GM21786 (cell line): ENCODE measurements at regions not wholly inside any gene's neighbourhood (a gene's known extent, or its start where the extent isn't known, plus 50 kb on each side); places are given as distances from the start of the nearest gene placed in this dataset.
"Not testable (repeated sequence)": the region's sequence is repeated elsewhere in the genome, so short reads cannot be mapped to it uniquely, and the experiment has no call there.

Source experiments
- ATAC-seq: cut with Tn5 transposase; IDR thresholded peaks from one replicate; pipeline ENCODE4 v1.9.1; 2021; ENCODE audit not compliant: unreplicated experiment

GRCh38 chr12:28689398-28690175 lies 459.5 kb upstream of the FAR2 start:
- ATAC-seq = no peak

GRCh38 chr12:28693565-28694219 lies 455.4 kb upstream of the FAR2 start:
- ATAC-seq = no peak

GRCh38 chr12:28698553-28698952 lies 450.5 kb upstream of the FAR2 start:
- ATAC-seq = no peak

- ATAC-seq = no peak
Measured at GRCh38 chr12:28699029-28699428, 450.0 kb upstream of the FAR2 start.

- no peak for ATAC-seq
Measured at GRCh38 chr12:28700161-28700560, 448.9 kb upstream of the FAR2 start.

GRCh38 chr12:28704477-28705169 lies 444.5 kb upstream of the FAR2 start:
- ATAC-seq = no peak

GRCh38 chr12:28708918-28709371 lies 440.1 kb upstream of the FAR2 start:
- no peak for ATAC-seq

GRCh38 chr12:28709986-28710685 lies 438.9 kb upstream of the FAR2 start:
- ATAC-seq = no peak

GRCh38 chr12:28710882-28711281 lies 438.2 kb upstream of the FAR2 start:
- no peak for ATAC-seq

- ATAC-seq = no peak
Measured at GRCh38 chr12:28711421-28711820, 437.7 kb upstream of the FAR2 start.

- no peak for ATAC-seq
Measured at GRCh38 chr12:28742791-28743190, 406.3 kb upstream of the FAR2 start.

GRCh38 chr12:28746734-28747325 lies 402.2 kb upstream of the FAR2 start:
- no peak for ATAC-seq

- no peak for ATAC-seq
Measured at GRCh38 chr12:28750946-28751685, 398.0 kb upstream of the FAR2 start.

- no peak for ATAC-seq
Measured at GRCh38 chr12:28755027-28755426, 394.1 kb upstream of the FAR2 start.

- ATAC-seq = no peak
Measured at GRCh38 chr12:28759333-28759732, 389.7 kb upstream of the FAR2 start.

GRCh38 chr12:28760040-28760903 lies 388.8 kb upstream of the FAR2 start:
- ATAC-seq = not testable (repeated sequence)

GRCh38 chr12:28761897-28762296 lies 387.2 kb upstream of the FAR2 start:
- not testable (repeated sequence) for ATAC-seq

- ATAC-seq = no peak
Measured at GRCh38 chr12:28766398-28766797, 382.7 kb upstream of the FAR2 start.

- ATAC-seq = no peak
Measured at GRCh38 chr12:28767836-28768348, 381.2 kb upstream of the FAR2 start.
